ENCODE measurements at regions not wholly inside any gene's neighbourhood (a gene's known extent, or its start where the extent isn't known, plus 50 kb on each side); places are given as distances from the start of the nearest gene placed in this dataset.

GRCh38 chr6:8513174-8513573 is 77.8 kb upstream of the SLC35B3 start:
- Histone ChIP-seq H3K4me3 (ENCODE audit: low read depth in 1 of 2, low read length in 2 of 2) (no peak overlapping the region), H3K27me3 (ENCODE audit: control insufficient read depth in 1 of 2, insufficient read depth in 2 of 2, low read length in 2 of 2) (no peaks in the 10 kb centered on the region), H3K27ac (ENCODE audit: low read depth, low read length) (no peak overlapping the region)

GRCh38 chr6:8507286-8507685 is 71.9 kb upstream of the SLC35B3 start:
- Histone ChIP-seq H3K27me3 (ENCODE audit: control insufficient read depth in 1 of 2, insufficient read depth in 2 of 2, low read length in 2 of 2) (no peaks in the 10 kb centered on the region), H3K36me3 (ENCODE audit: insufficient read depth, low read length) (no peaks in the 10 kb centered on the region), H3K4me3 (ENCODE audit: low read depth in 1 of 2, low read length in 2 of 2) (no peak overlapping the region), H3K9me3 (ENCODE audit: low read length) (no peaks in the 10 kb centered on the region), H3K9ac (ENCODE audit: low read length) (no peak overlapping the region), H3K27ac (ENCODE audit: low read depth, low read length) (no peak overlapping the region), H3K4me1 (ENCODE audit: insufficient read depth, low read length) (no peaks in the 10 kb centered on the region)

More at GRCh38 chr6:8513174-8513573, 77.8 kb upstream of the SLC35B3 start:
- H3K9me3 ChIP-seq (ENCODE audit: low read length) = no peaks in the 10 kb centered on the region
- H3K4me1 ChIP-seq (ENCODE audit: insufficient read depth, low read length) = no peaks in the 10 kb centered on the region
- H3K9ac ChIP-seq (ENCODE audit: low read length) = no peak overlapping the region
- H3K36me3 ChIP-seq (ENCODE audit: insufficient read depth, low read length) = no peaks in the 10 kb centered on the region

GRCh38 chr6:8506126-8506525 is 70.8 kb upstream of the SLC35B3 start:
- H3K4me3 ChIP-seq (ENCODE audit: low read depth in 1 of 2, low read length in 2 of 2) = no peak overlapping the region
- no peaks in the 10 kb centered on the region for H3K27me3 ChIP-seq (ENCODE audit: control insufficient read depth in 1 of 2, insufficient read depth in 2 of 2, low read length in 2 of 2)
- H3K4me1 ChIP-seq (ENCODE audit: insufficient read depth, low read length) = no peaks in the 10 kb centered on the region
- H3K27ac ChIP-seq (ENCODE audit: low read depth, low read length) = no peak overlapping the region
- no peaks in the 10 kb centered on the region for H3K36me3 ChIP-seq (ENCODE audit: insufficient read depth, low read length)
- H3K9ac ChIP-seq (ENCODE audit: low read length) = no peak overlapping the region
- H3K9me3 ChIP-seq (ENCODE audit: low read length) = no peaks in the 10 kb centered on the region

- no peak overlapping the region for H3K9ac ChIP-seq (ENCODE audit: low read length)
- H3K4me1 ChIP-seq (ENCODE audit: insufficient read depth, low read length) = no peaks in the 10 kb centered on the region
- H3K9me3 ChIP-seq (ENCODE audit: low read length) = no peaks in the 10 kb centered on the region
- H3K27me3 ChIP-seq (ENCODE audit: control insufficient read depth in 1 of 2, insufficient read depth in 2 of 2, low read length in 2 of 2) = no peaks in the 10 kb centered on the region
- H3K27ac ChIP-seq (ENCODE audit: low read depth, low read length) = no peak overlapping the region
- no peak overlapping the region for H3K4me3 ChIP-seq (ENCODE audit: low read depth in 1 of 2, low read length in 2 of 2)
- H3K36me3 ChIP-seq (ENCODE audit: insufficient read depth, low read length) = no peaks in the 10 kb centered on the region
Observed at GRCh38 chr6:8499540-8499939, 64.2 kb upstream of the SLC35B3 start.

- no peaks in the 10 kb centered on the region for H3K27me3 ChIP-seq (ENCODE audit: control insufficient read depth in 1 of 2, insufficient read depth in 2 of 2, low read length in 2 of 2)
- no peaks in the 10 kb centered on the region for H3K36me3 ChIP-seq (ENCODE audit: insufficient read depth, low read length)
- H3K9ac ChIP-seq (ENCODE audit: low read length) = no peak overlapping the region
- no peak overlapping the region for H3K27ac ChIP-seq (ENCODE audit: low read depth, low read length)
- no peaks in the 10 kb centered on the region for H3K9me3 ChIP-seq (ENCODE audit: low read length)
- no peaks in the 10 kb centered on the region for H3K4me1 ChIP-seq (ENCODE audit: insufficient read depth, low read length)
- H3K4me3 ChIP-seq (ENCODE audit: low read depth in 1 of 2, low read length in 2 of 2) = no peak overlapping the region
Observed at GRCh38 chr6:8494730-8495129, 59.4 kb upstream of the SLC35B3 start.

- no peaks in the 10 kb centered on the region for H3K27me3 ChIP-seq (ENCODE audit: control insufficient read depth in 1 of 2, insufficient read depth in 2 of 2, low read length in 2 of 2)
- no peaks in the 10 kb centered on the region for H3K9me3 ChIP-seq (ENCODE audit: low read length)
- H3K4me1 ChIP-seq (ENCODE audit: insufficient read depth, low read length) = no peaks in the 10 kb centered on the region
- no peaks in the 10 kb centered on the region for H3K36me3 ChIP-seq (ENCODE audit: insufficient read depth, low read length)
- H3K27ac ChIP-seq (ENCODE audit: low read depth, low read length) = no peak overlapping the region
- no peak overlapping the region for H3K9ac ChIP-seq (ENCODE audit: low read length)
- H3K4me3 ChIP-seq (ENCODE audit: low read depth in 1 of 2, low read length in 2 of 2) = no peak overlapping the region
Observed at GRCh38 chr6:8492536-8493133, 57.3 kb upstream of the SLC35B3 start.
